Heart right ventricle (tissue), 16 donors: ENCODE measurements at regions not wholly inside any gene's neighbourhood (a gene's known extent, or its start where the extent isn't known, plus 50 kb on each side); places are given as distances from the start of the nearest gene placed in this dataset.
A peak's percentile ranks its signal among the peaks of the same experiment; 100 is the strongest.

Source experiments
- ATAC-seq, 8 donors: fragments of 200-7000 bp; cut with Tn5 transposase; one replicate each; pipeline ENCODE4 v1.9.1; 2020; ENCODE audit warnings: mild to moderate bottlenecking in 8 of 8, moderate library complexity in 8 of 8, moderate number of reproducible peaks in 1 of 8
- DNase-seq, 2 donors: peaks; one replicate each; pipeline ENCODE4 v3.0.0-alpha.2; 2020
- H3K27ac ChIP-seq, 10 donors: fragments of 200-600 bp; sonication (generic) in 2 of 10; one replicate each; pipeline versions ENCODE4 v1.5.0 to v1.8.0; 2020 to 2022; ENCODE audit warnings: mild to moderate bottlenecking in 3 of 10
- H3K27me3 ChIP-seq, 7 donors: fragments of 200-600 bp; one replicate each; pipeline ENCODE4 v1.8.0; 2021 to 2022; ENCODE audit warnings: mild to moderate bottlenecking in 2 of 7
- H3K36me3 ChIP-seq, 9 donors: fragments of 200-600 bp; sonication (generic) in 1 of 9; one replicate each; pipeline versions ENCODE4 v1.5.0 to v1.8.0; 2020 to 2022; ENCODE audit warnings: mild to moderate bottlenecking in 2 of 9
- H3K4me1 ChIP-seq, 9 donors: fragments of 200-600 bp; sonication (generic) in 1 of 9; one replicate each; pipeline versions ENCODE4 v1.5.0 to v1.8.0; 2020 to 2022; ENCODE audit warnings: mild to moderate bottlenecking in 4 of 9
- H3K4me3 ChIP-seq, 10 donors: fragments of 200-600 bp; sonication (generic) in 2 of 10; one replicate each; pipeline versions ENCODE4 v1.5.0 to v1.8.0; 2020 to 2022; ENCODE audit warnings: mild to moderate bottlenecking in 7 of 10, moderate library complexity in 2 of 10
- H3K9me3 ChIP-seq, 11 donors: fragments of 200-600 bp in 10 of 11; sonication (generic) in 2 of 11; one replicate each; pipeline versions ENCODE4 v1.5.0 to v1.8.0; 2013 to 2022; ENCODE audit warnings: mild to moderate bottlenecking in 2 of 11, control low read depth in 1 of 11, moderate library complexity in 1 of 11
- CTCF ChIP-seq, 9 donors: fragments of 200-600 bp; sonication (generic) in 2 of 9; IDR thresholded peaks; one replicate each; pipeline versions ENCODE4 v1.5.0 to v1.8.0; 2021 to 2022; ENCODE audit warnings: antibody characterized with exemption in 9 of 9, mild to moderate bottlenecking in 5 of 9, moderate library complexity in 1 of 9
- whole genome bisulfite sequencing, 2 donors: extraction: QIAGEN DNeasy Blood & Tissue Kit; methylation state at CpG; one replicate each; pipeline ENCODE4 v1.1.7; 2013; ENCODE audit warnings: inconsistent platforms in 1 of 2; 5-methylcytosine and 5-hydroxymethylcytosine counted together
- intact Hi-C, 10 donors: fragments of 100-400 bp; cut with DNase I; formaldehyde crosslinking; loops; one replicate each; pipeline versions ENCODE4 v1.11.1 to v1.14.2; 2022
- donor health status: Arrhythmogenic right ventricular cardiomyopathy.
- donor health status: ischemic (EF 13 %, LVEDD 7.1; RV severe dilation, severe dysfunction).
- donor health status: healthy with polysubstance abuse.
- donor health status: DM: no; HTN: yes; CAD: no.
- donor health status: DM: no; HTN: no; CAD: no.
- donor health status: ischemic (EF 25% LVEDD 6.9; RV normal size, moderate dysfunction).
- donor health status: ischemic (EF 25% LVEDD 5.7; RV mildly dilated, moderate dysfunction).
- donor health status: healthy.
- donor health status: DM: yes; HTN: yes; CAD: no.
- donor health status: Ischemic cardiomyopathy.
- donor health status: ischemic (EF 35%, LVEDD 5.7; RV mildly dilated, moderate dysfunction).
- donor health status: nonischemic (EF 11% LVEDD 7.7; RV severe dilation, severe dysfunction).
- donor health status: DM: yes; HTN: yes; CAD: no.
- donor health status: PGD.
- donor health status: ischemic (EF 29% LVEDD 5.4; RV normal size, mild dysfunction).
- donor health status: nonischemic (EF 23%, LVEDD 6.1; RV moderate dilation, normal function).

GRCh38 chr22:22421392-22421791 is 87.2 kb downstream of the ZNF280B start:
- TF ChIP-seq CTCF (IDR thresholded peaks at IDR 0.05): no peak
- H3K4me1 ChIP-seq: peaks cover 0 to 6% (median 0%) of the 10 kb centered on the region in 9 donors
- H3K27ac ChIP-seq: no peak overlapping the region
- DNase-seq (no peak), ATAC-seq (no peak)
- no peaks in the 10 kb centered on the region for H3K36me3 ChIP-seq
- no peaks in the 10 kb centered on the region for H3K9me3 ChIP-seq
- intact Hi-C loops: no loop called here
- H3K4me3 ChIP-seq: no peak overlapping the region
- peaks cover 6 to 69% (median 49%) of the 10 kb centered on the region in 7 donors for H3K27me3 ChIP-seq
- WGBS, 2 donors: 71 to 77% methylated on average over 5 of the region's 5 CpGs

- Histone ChIP-seq H3K36me3 (no peaks in the 10 kb centered on the region), H3K27ac (no peak overlapping the region), H3K9me3 (no peaks in the 10 kb centered on the region), H3K27me3 (peaks cover 6 to 66% (median 47%) of the 10 kb centered on the region in 7 donors), H3K4me1 (peaks cover 0 to 6% (median 0%) of the 10 kb centered on the region in 9 donors), H3K4me3 (no peak overlapping the region)
- intact Hi-C loops: no loop called here
- 3 to 5% methylated on average over 6 of the region's 6 CpGs for WGBS, 2 donors
- peak; percentile 32 to 55 for DNase-seq
- ATAC-seq: peak in 3 of 8 donors; percentile 18 to 29 (median 23)
- peak in 8 of 9 donors; percentile 44 to 83 (median 70) for TF ChIP-seq CTCF (IDR thresholded peaks at IDR 0.05)
Observed at GRCh38 chr22:22422629-22423112, 85.9 kb downstream of the ZNF280B start.

- DNase-seq (no peak), ATAC-seq (no peak)
- Histone ChIP-seq H3K36me3 (no peaks in the 10 kb centered on the region), H3K27ac (no peak overlapping the region), H3K4me1 (peaks cover 0 to 6% (median 0%) of the 10 kb centered on the region in 9 donors), H3K27me3 (peaks cover 6 to 59% (median 40%) of the 10 kb centered on the region in 7 donors), H3K9me3 (no peaks in the 10 kb centered on the region), H3K4me3 (no peak overlapping the region)
- no peak for TF ChIP-seq CTCF (IDR thresholded peaks at IDR 0.05)
- 89% methylated on average over 3 of the region's 3 CpGs for WGBS, 2 donors
- intact Hi-C loops: no loop called here
Observed at GRCh38 chr22:22423681-22424080, 84.9 kb downstream of the ZNF280B start.

GRCh38 chr22:22424210-22424800 is 84.2 kb downstream of the ZNF280B start:
- ATAC-seq: no peak
- WGBS, 2 donors: 50 to 58% methylated on average over 13 of the region's 13 CpGs
- Histone ChIP-seq H3K27ac (no peak overlapping the region), H3K9me3 (no peaks in the 10 kb centered on the region), H3K4me1 (peaks cover 0 to 6% (median 0%) of the 10 kb centered on the region in 9 donors), H3K36me3 (no peaks in the 10 kb centered on the region), H3K27me3 (peaks cover 6 to 59% (median 33%) of the 10 kb centered on the region in 7 donors), H3K4me3 (no peak overlapping the region)
- TF ChIP-seq CTCF (IDR thresholded peaks at IDR 0.05): no peak
- DNase-seq: no peak
- intact Hi-C loops: no loop called here
